T-helper 17 cell (primary cell): ENCODE measurements at regions not wholly inside any gene's neighbourhood (a gene's known extent, or its start where the extent isn't known, plus 50 kb on each side); places are given as distances from the start of the nearest gene placed in this dataset.

Experiments used
- ATAC-seq: fragments of 150-1000 bp; cut with Tn5 transposase; 2 replicates; pipeline ENCODE4 v1.10.0; 2021; ENCODE audit warnings: mild to moderate bottlenecking, moderate library complexity
- DNase-seq, 3 donors: peaks; one replicate each; pipeline versions ENCODE4 v3.0.0 to v3.0.0-alpha.2; 2020 to 2021
- H3K9me3 ChIP-seq: one replicate; pipeline ENCODE4 v1.7.0; 2013; ENCODE audit warnings: low read length, mild to moderate bottlenecking; ENCODE audit not compliant: control insufficient read depth, poor library complexity, severe bottlenecking
- H3K27ac Mint-ChIP-seq: one replicate; pipeline ENCODE4 v1.8.0; 2022; ENCODE audit warnings: mild to moderate bottlenecking, moderate library complexity, mixed read lengths
- H3K27me3 Mint-ChIP-seq: one replicate; pipeline ENCODE4 v1.8.0; 2022; ENCODE audit warnings: mixed read lengths
- H3K36me3 Mint-ChIP-seq: one replicate; pipeline ENCODE4 v1.8.0; 2022; ENCODE audit warnings: low read depth, mixed read lengths
- H3K4me1 Mint-ChIP-seq: one replicate; pipeline ENCODE4 v1.8.0; 2022; ENCODE audit warnings: mild to moderate bottlenecking, mixed read lengths
- H3K4me3 Mint-ChIP-seq: one replicate; pipeline ENCODE4 v1.8.0; 2022; ENCODE audit warnings: mild to moderate bottlenecking, moderate library complexity, mixed read lengths

GRCh38 chr1:30041741-30042437, 681.5 kb downstream of the MATN1 start:
- ATAC-seq (no peak), DNase-seq (no peak)
- peaks cover 2% of the 10 kb centered on the region for H3K4me1 Mint-ChIP-seq

GRCh38 chr1:30040081-30041019, 683.0 kb downstream of the MATN1 start:
- Mint-ChIP-seq H3K27ac (no peak overlapping the region), H3K36me3 (peaks cover 2% of the 10 kb centered on the region), H3K4me1 (peaks cover 2% of the 10 kb centered on the region), H3K27me3 (peaks cover 29% of the 10 kb centered on the region), H3K4me3 (no peak overlapping the region)
- DNase-seq: no peak
- H3K9me3 ChIP-seq: no peaks in the 10 kb centered on the region
- no peak for ATAC-seq

More at GRCh38 chr1:30041741-30042437, 681.5 kb downstream of the MATN1 start:
- H3K27ac Mint-ChIP-seq: no peak overlapping the region
- H3K9me3 ChIP-seq: no peaks in the 10 kb centered on the region
- H3K27me3 Mint-ChIP-seq: peaks cover 25% of the 10 kb centered on the region
- no peak overlapping the region for H3K4me3 Mint-ChIP-seq
- H3K36me3 Mint-ChIP-seq: peaks cover 2% of the 10 kb centered on the region

GRCh38 chr1:30039354-30040080, 683.9 kb downstream of the MATN1 start:
- ATAC-seq: no peak
- peaks cover 35% of the 10 kb centered on the region for H3K27me3 Mint-ChIP-seq

GRCh38 chr1:30038134-30039025, 685.0 kb downstream of the MATN1 start:
- peaks cover 29% of the 10 kb centered on the region for H3K27me3 Mint-ChIP-seq
- no peaks in the 10 kb centered on the region for H3K36me3 Mint-ChIP-seq
- ATAC-seq: no peak
- H3K4me1 Mint-ChIP-seq: no peaks in the 10 kb centered on the region
- H3K4me3 Mint-ChIP-seq: no peak overlapping the region
- H3K9me3 ChIP-seq: no peaks in the 10 kb centered on the region
- H3K27ac Mint-ChIP-seq: no peak overlapping the region
- DNase-seq: no peak

More at GRCh38 chr1:30039354-30040080, 683.9 kb downstream of the MATN1 start:
- Mint-ChIP-seq H3K4me1 (no peaks in the 10 kb centered on the region), H3K27ac (no peak overlapping the region), H3K4me3 (no peak overlapping the region), H3K36me3 (no peaks in the 10 kb centered on the region)
- no peaks in the 10 kb centered on the region for H3K9me3 ChIP-seq
- DNase-seq: no peak

GRCh38 chr1:30037251-30038118, 685.9 kb downstream of the MATN1 start:
- Mint-ChIP-seq H3K27me3 (peaks cover 28% of the 10 kb centered on the region), H3K36me3 (peaks cover 2% of the 10 kb centered on the region), H3K27ac (no peak overlapping the region), H3K4me1 (no peaks in the 10 kb centered on the region), H3K4me3 (no peak overlapping the region)
- no peaks in the 10 kb centered on the region for H3K9me3 ChIP-seq
- DNase-seq: no peak
- no peak for ATAC-seq

GRCh38 chr1:30036666-30037065, 686.7 kb downstream of the MATN1 start:
- no peak overlapping the region for H3K27ac Mint-ChIP-seq
- no peak overlapping the region for H3K4me3 Mint-ChIP-seq
- peaks cover 2% of the 10 kb centered on the region for H3K36me3 Mint-ChIP-seq
- ATAC-seq (no peak), DNase-seq (no peak)
- H3K27me3 Mint-ChIP-seq: peaks cover 28% of the 10 kb centered on the region
- H3K9me3 ChIP-seq: no peaks in the 10 kb centered on the region
- no peaks in the 10 kb centered on the region for H3K4me1 Mint-ChIP-seq

GRCh38 chr1:30036229-30036547, 687.2 kb downstream of the MATN1 start:
- H3K9me3 ChIP-seq: no peaks in the 10 kb centered on the region
- H3K36me3 Mint-ChIP-seq: peaks cover 2% of the 10 kb centered on the region
- no peak overlapping the region for H3K27ac Mint-ChIP-seq
- H3K27me3 Mint-ChIP-seq: peaks cover 28% of the 10 kb centered on the region
- H3K4me3 Mint-ChIP-seq: no peak overlapping the region
- ATAC-seq (no peak), DNase-seq (no peak)
- no peaks in the 10 kb centered on the region for H3K4me1 Mint-ChIP-seq

GRCh38 chr1:30035522-30036228, 687.7 kb downstream of the MATN1 start:
- DNase-seq (no peak), ATAC-seq (no peak)
- H3K9me3 ChIP-seq: no peaks in the 10 kb centered on the region
- Mint-ChIP-seq H3K27ac (no peak overlapping the region), H3K36me3 (peaks cover 2% of the 10 kb centered on the region), H3K4me1 (no peaks in the 10 kb centered on the region), H3K4me3 (no peak overlapping the region), H3K27me3 (peaks cover 30% of the 10 kb centered on the region)

GRCh38 chr1:30034627-30035521, 688.5 kb downstream of the MATN1 start:
- no peaks in the 10 kb centered on the region for H3K9me3 ChIP-seq
- Mint-ChIP-seq H3K4me3 (no peak overlapping the region), H3K27me3 (peaks cover 35% of the 10 kb centered on the region), H3K27ac (no peak overlapping the region), H3K4me1 (no peaks in the 10 kb centered on the region), H3K36me3 (peaks cover 2% of the 10 kb centered on the region)
- ATAC-seq (no peak), DNase-seq (no peak)

GRCh38 chr1:30034105-30034626, 689.2 kb downstream of the MATN1 start:
- Mint-ChIP-seq H3K4me1 (no peaks in the 10 kb centered on the region), H3K27ac (no peak overlapping the region), H3K4me3 (no peak overlapping the region), H3K27me3 (peaks cover 33% of the 10 kb centered on the region), H3K36me3 (peaks cover 2% of the 10 kb centered on the region)
- DNase-seq: no peak
- no peak for ATAC-seq
- no peaks in the 10 kb centered on the region for H3K9me3 ChIP-seq
